GM21423 (cell line): ENCODE measurements at regions not wholly inside any gene's neighbourhood (a gene's known extent, or its start where the extent isn't known, plus 50 kb on each side); places are given as distances from the start of the nearest gene placed in this dataset.
"Not testable (repeated sequence)": the region's sequence is repeated elsewhere in the genome, so short reads cannot be mapped to it uniquely, and the experiment has no call there.

Source experiments
- ATAC-seq: cut with Tn5 transposase; IDR thresholded peaks from one replicate; pipeline ENCODE4 v1.9.1; 2021; ENCODE audit warnings: mild to moderate bottlenecking, moderate library complexity; ENCODE audit not compliant: unreplicated experiment

DNA sequence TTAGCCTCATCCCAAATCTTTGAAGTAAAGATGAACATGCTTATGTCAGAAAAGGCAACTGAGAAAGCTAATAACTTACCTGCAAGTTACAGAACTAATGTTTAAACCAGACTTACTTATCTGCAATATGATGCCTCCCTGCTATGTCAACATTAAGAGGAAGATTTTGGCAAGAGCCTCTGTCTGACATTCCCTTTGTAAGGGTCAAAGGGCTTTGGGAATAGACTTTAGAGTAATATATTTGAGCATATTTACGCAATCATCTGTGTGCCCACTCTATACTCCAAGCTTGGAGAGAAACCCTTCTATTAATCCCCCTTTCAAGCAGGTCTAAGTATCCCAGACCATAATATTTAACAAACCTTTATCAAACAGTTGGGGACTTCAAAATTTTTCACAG, 389.4 kb downstream of the NPIPA8 start:
- no peak for ATAC-seq

DNA sequence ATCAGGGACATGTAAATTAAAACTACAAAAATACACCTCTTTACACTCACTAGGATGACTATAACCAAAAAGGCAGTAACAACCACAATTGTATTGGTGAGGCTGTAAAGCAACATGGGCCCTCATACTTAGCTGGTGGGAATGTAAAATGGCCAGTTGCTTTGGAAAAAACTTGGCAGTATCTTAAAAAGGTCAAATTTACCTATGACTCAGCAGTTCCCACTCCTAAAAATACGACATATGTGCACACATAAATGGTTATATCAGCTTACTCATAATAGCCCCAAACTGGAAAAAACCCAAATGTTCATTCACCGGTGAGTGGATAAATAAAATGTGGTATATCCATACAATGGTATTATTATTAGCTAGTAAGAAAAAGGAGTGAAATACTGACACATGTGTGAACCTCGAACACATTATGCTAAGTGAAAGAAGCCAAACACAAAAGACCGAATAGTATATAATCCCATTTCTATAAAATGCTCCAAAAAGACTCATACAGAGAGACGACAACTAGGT, 391.4 kb downstream of the NPIPA8 start:
- no peak for ATAC-seq

DNA sequence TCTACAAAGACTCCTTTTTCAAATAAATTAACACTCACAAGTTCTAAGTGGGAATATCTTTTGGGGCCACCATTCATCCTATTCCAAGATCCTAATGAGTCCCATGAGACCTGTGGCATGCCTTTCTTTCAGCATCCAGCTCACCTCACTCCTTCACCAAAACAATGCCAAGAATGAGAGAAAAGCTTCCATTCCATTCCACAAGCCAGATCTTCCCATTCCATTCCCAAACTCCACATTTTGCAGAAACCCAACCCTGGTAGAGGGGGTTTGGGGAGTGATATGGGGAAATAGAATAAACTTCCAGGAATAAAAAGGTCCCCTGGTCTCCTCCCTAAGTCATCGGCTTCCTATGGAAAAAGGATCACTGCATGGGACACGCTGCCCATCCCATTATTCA, 392.2 kb downstream of the NPIPA8 start:
- ATAC-seq: no peak

DNA sequence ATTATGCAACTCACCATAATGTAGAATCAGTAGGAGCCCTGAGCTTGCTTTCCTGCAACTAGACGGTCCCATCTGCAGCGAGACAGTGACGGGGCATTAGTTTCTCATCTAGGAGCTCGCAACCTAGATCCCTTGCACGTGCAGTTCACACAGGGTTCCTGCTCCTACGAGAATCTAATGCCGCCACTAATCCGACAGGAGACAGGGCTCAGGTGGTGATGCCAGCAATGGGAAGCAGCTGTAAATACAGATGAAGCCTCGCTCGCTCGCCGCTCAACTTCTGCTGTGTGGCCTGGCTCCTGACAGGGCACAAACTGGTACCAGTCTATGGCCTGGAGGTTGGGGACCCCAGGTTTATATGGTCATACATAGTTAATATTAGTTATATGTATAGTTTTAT, 394.5 kb downstream of the NPIPA8 start:
- no peak for ATAC-seq

DNA sequence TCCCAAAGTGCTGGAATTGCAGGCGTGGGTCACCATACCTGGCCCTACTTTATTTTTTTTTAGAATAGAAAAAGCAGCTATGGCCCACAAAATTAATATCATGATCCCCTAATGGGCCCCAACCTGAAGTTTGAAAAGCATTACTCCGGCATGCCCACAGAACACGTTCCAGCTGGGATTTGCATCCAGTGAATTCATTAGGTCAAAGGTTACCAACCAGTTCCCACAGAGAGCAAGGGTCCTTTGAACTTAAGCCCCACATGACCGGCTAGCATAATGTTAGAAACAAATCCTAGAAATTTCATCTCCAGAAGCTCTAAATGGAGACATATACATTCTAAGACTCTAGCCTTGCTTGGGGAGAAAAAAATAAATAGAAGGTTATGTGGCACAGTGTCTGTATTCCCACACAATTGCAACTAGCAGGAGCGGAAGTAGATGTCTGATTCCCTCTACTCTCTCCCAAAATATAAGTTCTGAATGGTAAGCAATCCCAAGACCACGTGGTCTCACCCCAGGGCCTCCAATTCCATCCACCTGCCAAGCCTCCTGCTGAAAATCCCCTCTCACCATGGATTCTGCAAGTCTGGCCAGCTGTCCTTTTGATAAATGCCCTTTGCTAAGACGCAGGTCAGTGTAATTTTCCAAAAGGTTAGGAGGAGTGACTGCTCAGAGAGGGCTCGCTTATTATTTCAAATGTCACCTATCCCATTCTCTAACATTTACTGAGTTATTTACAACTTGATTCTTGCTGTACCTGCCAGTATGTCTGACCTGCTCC, 395.8 kb downstream of the NPIPA8 start:
- ATAC-seq: no peak

DNA sequence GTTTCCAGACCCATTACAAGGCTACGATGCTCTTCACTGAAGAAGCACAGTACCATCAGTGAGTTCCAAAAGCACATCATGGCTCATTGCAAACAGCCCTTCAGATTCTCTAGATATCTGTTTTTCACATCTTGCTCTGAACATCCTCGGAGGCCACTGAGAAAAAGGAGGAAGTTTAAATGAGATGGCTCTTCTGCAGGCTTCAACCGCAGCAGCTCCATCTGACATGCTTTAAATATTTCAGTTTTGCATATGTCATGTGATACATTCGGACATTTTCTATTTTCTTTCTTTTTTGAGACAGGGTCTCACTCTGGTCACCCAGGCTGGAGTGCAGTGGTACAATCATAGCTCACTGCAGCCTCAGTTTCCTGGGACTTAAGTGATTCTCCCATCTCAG, 396.8 kb downstream of the NPIPA8 start:
- ATAC-seq: peak; percentile 56

DNA sequence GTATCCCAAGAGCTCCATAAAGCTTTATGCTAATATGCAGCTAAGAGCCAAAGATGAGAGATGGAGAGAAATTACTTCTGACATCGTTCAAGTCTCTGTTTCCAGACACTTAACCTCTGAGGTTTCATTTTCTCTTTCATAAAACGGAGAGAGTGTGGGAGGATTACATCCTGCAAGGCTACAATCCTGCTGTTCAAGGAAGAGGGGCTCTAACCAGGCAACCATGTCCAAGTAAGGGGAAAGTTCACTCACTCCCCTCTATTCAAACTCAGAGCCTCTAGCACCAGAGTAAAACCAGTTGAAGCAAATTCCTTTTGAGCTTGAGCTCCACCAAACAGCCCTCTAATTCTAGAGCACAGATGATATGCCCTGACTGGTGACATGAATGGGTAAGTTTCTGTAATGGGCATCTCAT, 397.4 kb downstream of the NPIPA8 start:
- peak; percentile 70 for ATAC-seq

DNA sequence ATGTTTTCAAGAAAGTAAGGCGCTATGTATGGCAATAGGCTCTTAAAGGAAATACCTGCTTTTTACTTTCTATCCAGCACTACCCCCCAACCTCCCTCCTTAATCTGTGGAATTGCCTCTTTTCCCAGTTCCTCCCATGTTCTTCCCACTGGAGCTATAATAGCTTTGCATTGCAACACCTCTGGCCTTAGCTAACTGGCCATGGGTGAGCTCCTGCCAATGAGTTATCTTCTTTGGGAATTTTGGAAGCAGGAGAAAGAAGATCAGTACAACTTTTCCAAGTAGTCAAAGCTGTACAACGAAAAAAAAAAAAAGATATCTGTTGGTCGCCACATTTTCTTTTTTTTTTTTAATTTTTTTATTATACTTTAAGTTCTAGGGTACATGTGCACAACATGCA, 398.0 kb downstream of the NPIPA8 start:
- ATAC-seq: no peak

DNA sequence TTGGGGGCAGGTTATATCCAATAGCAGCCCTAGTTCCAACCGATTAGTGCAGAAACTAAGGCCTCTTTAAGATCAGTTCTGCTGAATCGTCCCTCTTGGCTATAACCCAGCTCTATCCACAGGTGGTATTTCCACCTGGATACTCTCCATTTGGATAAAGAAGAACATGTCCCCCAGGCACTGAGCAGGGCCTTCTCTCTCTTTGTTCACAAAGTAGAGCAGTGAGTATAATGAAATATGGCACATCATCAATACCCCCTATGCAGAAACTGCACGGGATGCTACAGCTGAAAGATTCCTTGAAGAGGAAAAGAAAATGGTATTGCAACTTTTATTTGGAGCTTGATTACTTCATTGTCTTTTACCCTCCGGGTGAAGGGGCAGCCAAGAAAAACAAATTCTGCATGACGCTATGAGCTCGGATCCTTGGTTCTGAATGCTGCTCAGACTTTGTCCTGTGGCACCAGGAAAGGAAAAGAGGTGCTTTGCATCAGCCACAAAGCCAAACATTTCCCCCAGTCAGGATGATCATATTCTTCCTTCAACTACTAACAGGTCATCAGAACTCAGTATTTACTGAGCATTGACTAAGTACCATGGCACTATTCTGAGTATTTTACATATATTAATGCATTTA, 399.7 kb downstream of the NPIPA8 start:
- ATAC-seq: no peak

DNA sequence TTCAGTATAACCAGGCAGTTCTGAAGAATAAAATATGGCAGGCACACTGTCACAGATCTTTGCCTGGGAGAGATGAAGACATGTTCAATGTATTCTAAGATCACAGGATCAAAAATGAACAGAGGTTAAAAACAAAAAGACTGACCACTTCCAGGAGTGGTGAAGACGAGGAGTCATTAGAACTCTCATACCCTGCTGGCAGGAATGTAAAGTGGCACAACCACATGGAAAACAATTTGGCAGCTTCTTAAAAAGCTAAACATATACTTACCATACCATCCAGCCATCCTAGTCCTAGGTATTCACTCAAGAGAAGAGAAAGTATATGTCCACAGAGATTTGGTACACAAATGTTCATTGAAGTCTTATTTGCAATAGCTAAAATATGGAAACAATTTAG, 406.3 kb downstream of the NPIPA8 start:
- no peak for ATAC-seq

DNA sequence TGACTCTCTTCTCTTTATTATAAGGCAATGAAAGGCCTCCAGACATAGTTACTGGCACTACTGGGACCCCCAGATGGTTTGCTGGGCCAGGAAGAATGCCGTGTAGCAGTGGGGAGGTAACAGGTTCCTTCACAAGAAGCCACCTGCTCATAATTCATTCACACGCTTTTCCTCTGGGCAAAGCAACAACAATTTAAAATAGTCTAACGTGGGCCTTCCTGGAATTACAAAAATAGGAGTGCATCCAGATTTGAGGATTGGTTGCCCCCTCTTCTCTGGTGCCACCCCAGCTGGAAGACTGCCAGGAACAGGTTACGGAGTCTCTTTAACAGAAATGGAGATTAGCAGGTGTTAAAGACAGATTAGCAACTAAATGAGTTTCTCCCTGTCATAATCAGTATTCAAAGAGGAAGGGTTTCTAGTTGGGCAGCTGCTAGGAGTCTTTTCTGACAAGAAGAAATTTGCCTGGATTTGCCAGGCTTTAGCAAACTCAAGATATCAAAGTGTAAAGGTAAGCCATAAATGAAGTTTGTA, 409.6 kb downstream of the NPIPA8 start:
- no peak for ATAC-seq

DNA sequence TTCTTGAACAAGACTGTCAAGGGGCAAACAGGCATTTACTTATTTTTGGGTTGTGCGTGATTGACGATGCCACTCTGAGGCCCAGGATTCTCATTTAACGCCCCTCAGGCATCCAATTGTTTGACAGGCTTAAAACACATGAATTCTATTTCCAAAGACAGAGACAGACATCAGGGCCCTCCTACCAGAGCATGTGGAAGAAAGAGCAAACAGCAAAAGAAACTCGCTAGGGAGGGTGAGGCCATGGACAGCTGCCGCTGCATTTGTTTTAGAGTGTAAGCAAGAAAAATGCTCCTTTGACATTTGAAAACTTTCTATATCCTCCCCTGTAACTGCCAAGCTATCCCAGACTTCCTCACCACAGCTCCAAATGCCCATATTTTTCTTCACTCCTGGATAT, 410.1 kb downstream of the NPIPA8 start:
- no peak for ATAC-seq

DNA sequence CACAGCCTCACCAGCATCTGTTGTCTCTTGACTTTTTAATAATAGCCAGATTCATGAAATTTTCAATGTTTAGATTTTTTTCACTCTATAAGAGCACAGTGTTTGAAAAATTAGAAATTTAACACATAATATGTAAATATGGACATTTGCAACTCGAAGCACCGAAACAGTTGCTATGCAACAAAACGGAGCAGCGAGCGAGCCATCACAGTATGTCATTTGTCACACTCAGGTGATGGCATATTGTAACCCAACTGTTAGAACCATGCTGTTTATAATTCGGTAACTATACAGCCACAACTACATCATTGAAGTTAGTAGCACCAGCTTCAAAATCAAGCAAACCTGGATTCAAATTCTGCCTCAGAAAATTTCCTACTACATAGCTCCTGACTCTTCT, 410.8 kb downstream of the NPIPA8 start:
- ATAC-seq: no peak

DNA sequence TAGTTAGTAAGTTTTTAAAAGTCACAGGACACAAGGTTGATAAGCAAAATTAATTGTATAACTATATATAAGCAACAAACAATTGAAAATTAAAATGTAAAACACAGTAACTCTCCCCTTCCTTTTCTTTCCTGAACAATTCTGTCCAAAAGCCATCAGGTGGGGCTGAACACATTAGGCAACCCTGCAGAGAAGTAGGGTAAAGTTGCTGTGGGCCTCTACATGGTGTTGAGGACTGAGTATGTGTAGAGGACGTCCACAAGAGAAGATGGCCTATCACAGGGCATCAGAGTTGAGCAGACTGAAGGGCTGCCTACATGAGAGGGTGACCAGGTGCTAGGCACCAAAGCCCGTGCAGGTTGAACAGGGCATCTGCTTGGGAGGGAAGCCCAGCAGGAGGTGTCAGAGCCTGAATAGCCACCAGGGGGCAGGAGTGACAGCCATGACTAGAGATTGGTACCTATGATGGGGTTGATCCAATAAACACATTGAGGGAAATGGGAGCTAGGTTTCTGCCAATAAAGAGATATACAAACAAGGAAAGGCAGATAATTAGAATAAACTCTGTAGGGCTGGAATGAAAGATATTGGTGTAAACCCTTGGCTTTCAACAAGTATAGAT, 415.1 kb downstream of the NPIPA8 start:
- ATAC-seq: no peak

DNA sequence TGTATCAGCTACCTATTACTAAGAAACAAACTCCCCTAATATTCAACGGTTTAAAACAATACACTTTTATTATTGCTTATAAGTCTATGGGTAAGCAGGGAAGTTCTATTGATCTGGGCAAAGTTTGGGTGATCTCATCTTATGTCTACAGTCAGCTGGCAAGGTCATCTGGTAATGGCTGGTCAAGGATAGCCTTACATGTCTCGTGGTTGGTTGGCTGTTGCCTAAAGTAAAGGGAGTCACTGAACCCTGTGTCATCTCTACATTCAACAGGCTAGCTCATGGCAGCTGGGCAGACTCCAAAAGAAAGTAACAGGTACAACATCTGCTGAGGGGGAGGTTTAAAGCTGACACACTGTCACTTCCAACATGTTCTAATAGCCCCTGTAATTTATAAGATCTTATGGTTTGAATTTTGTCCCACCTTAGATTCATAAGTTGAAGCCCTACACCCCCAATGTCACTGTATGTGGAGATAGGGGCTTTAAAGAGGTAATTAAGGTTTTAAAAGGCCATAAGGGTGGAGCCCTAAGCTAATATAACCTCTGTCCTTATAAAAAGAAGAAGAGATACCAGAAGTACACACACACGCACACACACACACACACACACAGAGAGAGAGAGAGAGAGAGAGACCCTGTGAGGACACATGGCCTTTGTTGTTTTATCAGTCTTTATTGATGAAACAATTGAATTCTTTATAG, 419.1 kb downstream of the NPIPA8 start:
- no peak for ATAC-seq

DNA sequence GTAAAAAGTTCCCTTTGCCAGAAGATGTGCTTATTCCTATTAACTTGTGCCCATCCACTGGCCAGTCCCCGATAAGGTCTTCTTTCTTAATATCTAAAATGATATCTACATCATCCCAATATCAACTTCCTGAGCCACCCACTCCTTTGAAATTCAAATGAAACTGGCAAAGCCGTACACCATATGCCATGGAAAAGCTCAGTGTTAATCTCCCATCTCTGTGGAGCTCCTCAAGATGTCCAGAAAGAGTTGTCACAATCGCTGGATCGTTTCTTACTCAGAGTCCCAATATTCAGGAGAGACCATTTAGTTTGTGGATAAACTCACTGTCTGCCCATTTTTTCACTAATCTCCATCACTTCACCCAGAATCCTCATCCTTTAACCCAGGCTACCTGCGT, 420.7 kb downstream of the NPIPA8 start:
- no peak for ATAC-seq

DNA sequence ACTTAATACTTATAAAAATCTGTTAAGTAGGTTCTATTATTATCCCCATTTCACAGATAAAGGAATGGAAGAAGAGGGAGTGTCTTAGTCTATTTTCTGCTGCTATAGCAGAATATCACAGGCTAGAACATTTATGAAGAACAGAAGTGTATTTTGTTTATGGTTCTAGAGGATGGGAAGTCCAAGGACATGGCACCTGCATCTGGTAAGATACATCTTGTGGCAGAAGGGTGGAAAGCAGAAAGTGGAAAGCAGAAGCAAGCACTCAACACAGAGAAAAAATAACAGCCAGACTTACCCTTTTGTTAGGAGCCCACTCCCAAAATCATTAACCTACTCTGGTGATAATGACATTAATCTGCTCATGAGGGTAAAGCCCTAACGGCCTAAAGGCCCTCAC, 422.4 kb downstream of the NPIPA8 start:
- no peak for ATAC-seq

DNA sequence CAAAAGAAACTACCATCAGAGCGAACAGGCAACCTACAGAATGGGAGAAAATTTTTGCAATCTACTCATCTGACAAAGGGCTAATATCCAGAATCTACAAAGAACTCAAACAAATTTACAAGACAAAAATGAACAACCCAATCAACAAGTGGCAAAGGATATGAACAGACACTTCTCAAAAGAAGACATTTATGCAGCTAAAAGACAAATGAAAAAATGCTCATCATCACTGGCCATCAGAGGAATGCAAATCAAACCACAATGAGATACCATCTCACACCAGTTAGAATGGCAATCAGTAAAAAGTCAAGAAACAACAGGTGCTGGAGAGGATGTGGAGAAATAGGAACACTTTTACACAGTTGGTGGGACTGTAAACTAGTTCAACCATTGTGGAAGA, 425.0 kb downstream of the NPIPA8 start:
- ATAC-seq: not testable (repeated sequence)

DNA sequence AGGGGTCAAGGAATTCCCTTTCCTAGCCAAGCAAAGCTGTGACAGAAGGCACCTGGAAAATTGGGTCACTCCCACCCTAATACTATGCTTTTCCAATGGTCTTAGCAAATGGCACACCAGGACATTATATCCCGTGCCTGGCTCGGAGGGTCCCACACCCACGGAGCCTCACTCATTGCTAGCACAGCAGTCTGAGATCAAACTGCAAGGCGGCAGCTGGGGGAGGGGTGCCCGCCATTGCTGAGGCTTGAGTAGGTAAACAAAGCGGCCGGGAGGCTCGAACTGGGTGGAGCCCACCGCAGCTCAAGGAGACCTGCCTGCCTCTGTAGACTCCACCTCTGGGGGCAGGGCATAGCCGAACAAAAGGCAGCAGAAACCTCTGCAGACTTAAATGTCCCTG, 429.9 kb downstream of the NPIPA8 start:
- not testable (repeated sequence) for ATAC-seq

DNA sequence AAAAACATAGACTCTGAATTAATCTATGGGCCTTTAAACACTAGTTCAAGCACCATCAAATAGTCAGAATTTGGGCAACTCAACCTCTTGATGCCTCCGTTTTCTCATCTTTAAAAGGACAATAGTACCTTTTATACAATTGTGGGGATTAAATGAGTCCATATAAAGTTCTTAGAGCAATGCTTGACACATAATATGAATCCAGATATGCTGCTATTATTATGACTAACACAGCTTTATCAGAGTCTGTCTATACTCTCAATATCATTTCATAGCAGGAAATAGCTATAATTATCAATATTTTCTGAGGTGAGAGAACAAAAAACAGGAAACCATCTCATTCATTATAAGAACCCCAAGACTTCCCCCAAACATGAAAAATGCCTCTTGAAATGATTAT, 430.5 kb upstream of the XYLT1 start:
- no peak for ATAC-seq

DNA sequence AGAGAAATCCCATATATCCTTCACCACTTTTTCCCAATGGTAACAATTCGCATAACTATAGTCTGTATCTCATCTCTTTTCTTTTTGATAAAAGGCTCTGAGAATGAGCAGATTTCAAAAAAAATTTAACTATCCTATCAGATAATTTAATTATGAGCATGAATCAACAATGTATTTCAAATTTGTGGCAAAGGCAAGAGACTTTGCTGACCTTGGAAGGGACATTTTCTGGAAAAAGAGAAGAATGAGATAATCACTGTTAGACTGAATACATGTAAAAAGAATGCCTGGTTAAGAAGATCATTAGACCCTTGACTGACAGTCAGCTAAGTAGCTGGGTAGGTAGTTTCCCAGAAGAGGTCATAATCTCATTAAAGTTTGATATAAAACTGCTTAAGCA, 428.4 kb upstream of the XYLT1 start:
- ATAC-seq: no peak
